ENCODE measurements at regions not wholly inside any gene's neighbourhood (a gene's known extent, or its start where the extent isn't known, plus 50 kb on each side); places are given as distances from the start of the nearest gene placed in this dataset.

DNA sequence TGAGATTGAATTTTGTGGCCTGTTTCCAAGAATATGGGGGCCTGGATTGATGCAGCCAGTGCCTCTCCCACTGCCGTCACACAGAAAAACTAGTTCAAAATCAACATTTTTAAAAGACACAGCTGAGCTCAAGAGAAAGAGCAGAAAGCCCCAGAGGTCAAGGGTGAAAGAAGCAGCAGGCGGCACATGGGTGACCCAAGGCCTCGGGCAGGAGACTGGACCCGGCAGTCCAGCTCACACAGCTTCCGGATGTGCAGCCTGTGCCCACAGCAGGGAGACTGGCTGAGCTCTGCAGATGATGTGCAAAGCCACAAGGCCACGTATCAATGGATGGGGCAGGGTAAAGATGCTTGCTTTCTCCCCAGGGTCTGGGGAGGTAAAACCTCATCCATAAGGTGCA, 50.4 kb upstream of the RNF32 start:
- no peak for TF ChIP-seq POLR2AphosphoS5 (IDR thresholded peaks at IDR 0.05; ENCODE audit: low read depth)
- TF ChIP-seq, protein P1, sequence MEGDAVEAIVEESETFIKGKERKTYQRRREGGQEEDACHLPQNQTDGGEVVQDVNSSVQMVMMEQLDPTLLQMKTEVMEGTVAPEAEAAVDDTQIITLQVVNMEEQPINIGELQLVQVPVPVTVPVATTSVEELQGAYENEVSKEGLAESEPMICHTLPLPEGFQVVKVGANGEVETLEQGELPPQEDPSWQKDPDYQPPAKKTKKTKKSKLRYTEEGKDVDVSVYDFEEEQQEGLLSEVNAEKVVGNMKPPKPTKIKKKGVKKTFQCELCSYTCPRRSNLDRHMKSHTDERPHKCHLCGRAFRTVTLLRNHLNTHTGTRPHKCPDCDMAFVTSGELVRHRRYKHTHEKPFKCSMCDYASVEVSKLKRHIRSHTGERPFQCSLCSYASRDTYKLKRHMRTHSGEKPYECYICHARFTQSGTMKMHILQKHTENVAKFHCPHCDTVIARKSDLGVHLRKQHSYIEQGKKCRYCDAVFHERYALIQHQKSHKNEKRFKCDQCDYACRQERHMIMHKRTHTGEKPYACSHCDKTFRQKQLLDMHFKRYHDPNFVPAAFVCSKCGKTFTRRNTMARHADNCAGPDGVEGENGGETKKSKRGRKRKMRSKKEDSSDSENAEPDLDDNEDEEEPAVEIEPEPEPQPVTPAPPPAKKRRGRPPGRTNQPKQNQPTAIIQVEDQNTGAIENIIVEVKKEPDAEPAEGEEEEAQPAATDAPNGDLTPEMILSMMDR (IDR thresholded peaks at IDR 0.05; ENCODE audit: insufficient read depth, low read length), result no peak
